Heart left ventricle (tissue), 16 donors: ENCODE measurements at regions not wholly inside any gene's neighbourhood (a gene's known extent, or its start where the extent isn't known, plus 50 kb on each side); places are given as distances from the start of the nearest gene placed in this dataset.

Source experiments
- ATAC-seq, 4 donors: fragments of 200-7000 bp; cut with Tn5 transposase; one replicate each; pipeline ENCODE4 v1.9.1; 2020 to 2022; ENCODE audit warnings: moderate library complexity in 4 of 4, mild to moderate bottlenecking in 3 of 4, moderate number of reproducible peaks in 1 of 4
- DNase-seq, 5 donors: peaks; one replicate each; pipeline ENCODE4 v3.0.0-alpha.2; 2020
- H3K27ac ChIP-seq, 12 donors: fragments of 200-600 bp; sonication (generic) in 4 of 12; one replicate each; pipeline versions ENCODE4 v1.5.0 to v1.8.0; 2016 to 2022; ENCODE audit warnings: mild to moderate bottlenecking in 2 of 12
- H3K27me3 ChIP-seq, 9 donors: fragments of 200-600 bp; sonication (generic) in 2 of 9; one replicate each; pipeline versions ENCODE4 v1.5.1 to v1.8.0; 2016 to 2022; ENCODE audit warnings: mild to moderate bottlenecking in 3 of 9
- H3K36me3 ChIP-seq, 9 donors: fragments of 200-600 bp; sonication (generic) in 2 of 9; one replicate each; pipeline versions ENCODE4 v1.5.0 to v1.8.0; 2018 to 2022; ENCODE audit warnings: mild to moderate bottlenecking in 2 of 9
- H3K4me1 ChIP-seq, 12 donors: fragments of 200-600 bp; sonication (generic) in 4 of 12; one replicate each; pipeline versions ENCODE4 v1.5.0 to v1.8.0; 2016 to 2022; ENCODE audit warnings: mild to moderate bottlenecking in 3 of 12
- H3K4me3 ChIP-seq, 12 donors: fragments of 200-600 bp; sonication (generic) in 4 of 12; one replicate each; pipeline versions ENCODE4 v1.5.0 to v1.8.0; 2017 to 2022; ENCODE audit warnings: mild to moderate bottlenecking in 9 of 12, moderate library complexity in 4 of 12
- H3K9me3 ChIP-seq, 12 donors: fragments of 200-600 bp; sonication (generic) in 4 of 12; one replicate each; pipeline versions ENCODE4 v1.5.0 to v1.8.0; 2016 to 2022; ENCODE audit warnings: mild to moderate bottlenecking in 1 of 12
- CTCF ChIP-seq, 12 donors: fragments of 200-600 bp; sonication (generic) in 4 of 12; IDR thresholded peaks; one replicate each; pipeline versions ENCODE4 v1.5.0 to v1.8.0; 2018 to 2022; ENCODE audit warnings: antibody characterized with exemption in 12 of 12, mild to moderate bottlenecking in 5 of 12
- POLR2A ChIP-seq, 2 donors: fragments of 450-650 bp; IDR thresholded peaks; one replicate each; pipeline ENCODE4 v1.6.1; 2017; ENCODE audit warnings: antibody characterized with exemption in 2 of 2, mild to moderate bottlenecking in 2 of 2, moderate library complexity in 2 of 2
- WGBS, 4 donors: extraction: QIAGEN DNeasy Blood & Tissue Kit in 2 of 4; methylation state at CpG; one replicate each; pipeline versions ENCODE4 v1.1.5 to v1.1.7; 2013 to 2018; 5-methylcytosine and 5-hydroxymethylcytosine counted together
- intact Hi-C, 10 donors: fragments of 100-400 bp; cut with DNase I; formaldehyde crosslinking; loops; one replicate each; pipeline versions ENCODE4 v1.11.1 to v1.14.2; 2022
- donor health status: ischemic (EF 13 %, LVEDD 7.1; RV severe dilation, severe dysfunction).
- donor health status: healthy with polysubstance abuse.
- donor health status: DM: no; HTN: yes; CAD: no.
- donor health status: DM: no; HTN: no; CAD: no.
- donor health status: ischemic (EF 25% LVEDD 6.9; RV normal size, moderate dysfunction).
- donor health status: ischemic (EF 25% LVEDD 5.7; RV mildly dilated, moderate dysfunction).
- donor health status: healthy.
- donor health status: DM: yes; HTN: yes; CAD: no.
- donor health status: ischemic (EF 35%, LVEDD 5.7; RV mildly dilated, moderate dysfunction).
- donor health status: nonischemic (EF 11% LVEDD 7.7; RV severe dilation, severe dysfunction).
- donor health status: DM: yes; HTN: yes; CAD: no.
- donor health status: PGD.
- donor health status: ischemic (EF 29% LVEDD 5.4; RV normal size, mild dysfunction).
- donor health status: nonischemic (EF 23%, LVEDD 6.1; RV moderate dilation, normal function).

GRCh38 chr11:96461871-96462270 lies 72.1 kb downstream of the JRKL start:
- Histone ChIP-seq H3K27me3 (peaks cover 0 to 3% (median 0%) of the 10 kb centered on the region in 9 donors), H3K4me3 (no peak overlapping the region), H3K27ac (no peak overlapping the region), H3K36me3 (no peaks in the 10 kb centered on the region), H3K9me3 (no peaks in the 10 kb centered on the region), H3K4me1 (peaks cover 0 to 22% (median 2%) of the 10 kb centered on the region in 12 donors)
- intact Hi-C loops: loop anchor here in 6 of 10 donors (5.0 to 10.0 kb wide), 4 partner anchors 333 to 683 kb away; no protein-coding TSS in a partner anchor
- no peak for ATAC-seq
- 46 to 60% (median 52%) methylated on average over 2 of the region's 2 CpGs for WGBS, 4 donors
- no peak for DNase-seq
- TF ChIP-seq CTCF (IDR thresholded peaks at IDR 0.05): no peak
- no peak for TF ChIP-seq POLR2A (IDR thresholded peaks at IDR 0.05)

GRCh38 chr11:96464700-96465307 lies 75.0 kb downstream of the JRKL start:
- intact Hi-C loops: loop anchor here in 6 of 10 donors (2.0 to 10.0 kb wide), 6 partner anchors 330 to 680 kb away; no protein-coding TSS in a partner anchor
- H3K27ac ChIP-seq: peak overlapping the region in 1 of 12 donors; percentile 1
- peak; percentile 78 to 95 (median 90) for ATAC-seq
- no peaks in the 10 kb centered on the region for H3K36me3 ChIP-seq
- H3K9me3 ChIP-seq: no peaks in the 10 kb centered on the region
- WGBS, 4 donors: 10 to 13% (median 12%) methylated on average over 7 of the region's 7 CpGs
- peak; percentile 54 to 86 (median 71) for TF ChIP-seq CTCF (IDR thresholded peaks at IDR 0.05)
- no peak for TF ChIP-seq POLR2A (IDR thresholded peaks at IDR 0.05)
- no peaks in the 10 kb centered on the region for H3K27me3 ChIP-seq
- peak overlapping the region in 7 of 12 donors; percentile 31 to 47 (median 37) for H3K4me3 ChIP-seq
- peaks cover 0 to 22% (median 2%) of the 10 kb centered on the region in 12 donors for H3K4me1 ChIP-seq
- DNase-seq: peak in 1 of 5 donors; percentile 12

GRCh38 chr11:96465512-96465911 lies 75.7 kb downstream of the JRKL start:
- WGBS, 4 donors: 29 to 40% (median 36%) methylated on average over 3 of the region's 3 CpGs
- no peaks in the 10 kb centered on the region for H3K36me3 ChIP-seq
- intact Hi-C loops: loop anchor here in 4 of 10 donors (2.0 to 10.0 kb wide), 5 partner anchors 329 to 679 kb away; no protein-coding TSS in a partner anchor
- peaks cover 0 to 22% (median 2%) of the 10 kb centered on the region in 12 donors for H3K4me1 ChIP-seq
- TF ChIP-seq POLR2A (IDR thresholded peaks at IDR 0.05) (no peak), CTCF (IDR thresholded peaks at IDR 0.05) (no peak)
- H3K4me3 ChIP-seq: no peak overlapping the region
- ATAC-seq: peak; percentile 58 to 80 (median 66)
- H3K27me3 ChIP-seq: no peaks in the 10 kb centered on the region
- H3K27ac ChIP-seq: peak overlapping the region in 1 of 12 donors; percentile 1
- H3K9me3 ChIP-seq: no peaks in the 10 kb centered on the region
- DNase-seq: peak in 3 of 5 donors; percentile 21 to 46 (median 31)

- WGBS, 4 donors: 96 to 99% (median 98%) methylated on average over 2 of the region's 2 CpGs
- no peak for TF ChIP-seq CTCF (IDR thresholded peaks at IDR 0.05)
- no peak for TF ChIP-seq POLR2A (IDR thresholded peaks at IDR 0.05)
- Histone ChIP-seq H3K27me3 (no peaks in the 10 kb centered on the region), H3K36me3 (no peaks in the 10 kb centered on the region), H3K4me1 (peaks cover 0 to 22% (median 2%) of the 10 kb centered on the region in 12 donors), H3K27ac (no peak overlapping the region), H3K9me3 (no peaks in the 10 kb centered on the region), H3K4me3 (no peak overlapping the region)
- no peak for ATAC-seq
- DNase-seq: no peak
- intact Hi-C loops: loop anchor here in 4 of 10 donors (5.0 to 10.0 kb wide), 4 partner anchors 328 to 678 kb away; no protein-coding TSS in a partner anchor
These were observed 76.8 kb downstream of the JRKL start for GRCh38 chr11:96466607-96467006.
